ENCODE measurements at regions not wholly inside any gene's neighbourhood (a gene's known extent, or its start where the extent isn't known, plus 50 kb on each side); places are given as distances from the start of the nearest gene placed in this dataset.

DNA sequence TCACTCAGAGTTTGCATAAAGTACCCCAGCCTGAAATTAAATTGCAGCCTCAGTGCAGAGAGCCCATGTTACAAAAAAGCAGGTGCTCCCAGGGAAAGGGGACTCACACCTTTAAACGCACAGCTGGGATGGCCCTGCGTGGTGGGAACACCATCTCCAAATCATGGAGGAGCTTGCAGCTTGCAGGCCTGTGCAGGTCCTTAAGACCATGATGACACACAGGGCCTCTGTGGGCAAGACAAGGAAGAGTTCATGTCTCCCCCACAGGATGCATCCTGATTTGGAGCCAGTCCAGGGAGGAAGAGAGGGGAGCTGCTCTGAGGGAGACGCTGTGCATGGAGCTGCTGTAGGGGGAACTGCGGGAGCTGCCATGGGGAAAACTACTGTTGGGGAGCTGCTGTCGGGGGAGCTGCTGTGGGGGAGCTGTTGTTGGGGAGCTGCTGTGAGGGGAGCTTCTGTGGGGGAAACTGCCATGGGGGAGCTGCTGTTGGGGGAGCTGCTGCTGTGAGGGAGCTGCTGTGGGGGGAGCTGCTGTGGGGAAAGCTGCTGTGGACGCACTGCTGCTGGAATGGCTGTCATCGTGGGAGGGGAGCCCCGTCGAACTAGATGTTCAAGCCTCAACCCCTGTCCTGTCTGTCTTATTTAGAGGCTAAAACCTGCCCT, 113.9 kb downstream of the MATN1 start:
- DNase-seq (ENCODE audit: low spot score), result no peak

DNA sequence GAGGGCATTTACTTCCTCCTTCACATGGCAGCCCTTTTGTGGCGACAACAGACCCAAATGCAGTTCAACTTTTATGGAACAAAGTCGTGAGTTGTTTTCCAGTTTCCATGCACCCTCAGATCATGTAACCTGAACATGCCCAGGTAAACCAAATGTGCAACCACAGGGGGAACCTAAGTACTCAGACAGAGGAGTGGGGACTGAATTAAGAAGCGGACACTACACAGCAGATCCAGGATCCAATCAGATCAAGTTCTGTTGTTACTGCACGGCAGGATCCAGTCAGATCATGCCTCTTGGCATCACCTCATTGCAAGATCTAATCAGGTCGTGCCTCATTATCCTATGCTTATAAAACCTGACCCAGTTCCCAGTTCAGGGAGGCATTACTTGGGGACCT, 115.7 kb downstream of the MATN1 start:
- no peak for DNase-seq (ENCODE audit: low spot score)

DNA sequence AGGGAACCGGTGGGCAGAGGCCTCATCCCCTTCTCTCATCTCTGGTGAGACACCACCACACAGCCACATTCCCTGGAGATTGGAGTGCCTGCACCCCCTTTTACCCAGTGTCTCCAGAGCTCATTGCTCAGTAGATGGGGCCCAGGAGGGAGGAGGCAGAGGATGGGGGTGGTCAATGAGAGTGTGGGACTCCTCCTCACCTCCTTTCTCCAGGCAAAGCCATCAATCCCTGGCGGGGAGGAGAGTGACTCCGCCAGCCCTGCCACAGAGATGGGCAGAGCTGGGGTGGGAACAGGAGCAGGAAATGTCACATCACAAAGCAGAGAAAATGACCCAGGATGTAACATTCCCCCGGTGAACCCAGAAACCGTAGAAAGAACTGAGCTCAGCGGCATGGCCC, 117.2 kb downstream of the MATN1 start:
- DNase-seq (ENCODE audit: low spot score), result no peak

DNA sequence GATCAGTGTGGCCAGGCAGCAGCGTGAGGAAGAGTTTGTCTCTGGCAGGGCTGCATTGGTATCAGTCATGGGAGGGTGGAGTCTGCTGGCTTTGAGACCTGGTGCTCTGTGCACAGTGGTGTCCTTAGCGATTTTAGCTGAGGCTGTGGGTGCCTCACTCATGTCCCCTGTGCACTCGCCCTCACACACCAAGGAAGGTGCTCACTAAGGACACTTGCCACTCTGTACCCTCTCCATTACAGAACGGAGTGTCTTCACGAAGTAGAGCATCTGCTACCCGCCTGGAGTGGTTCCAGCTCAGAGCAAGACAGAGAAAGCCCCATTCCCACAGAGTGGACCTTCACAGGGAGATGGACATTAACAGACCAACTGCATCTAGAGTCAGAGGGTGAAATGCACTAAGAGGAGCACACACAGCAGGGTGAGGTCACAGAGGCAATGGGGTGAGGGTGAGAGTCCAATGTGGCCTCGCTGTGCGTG, 117.9 kb downstream of the MATN1 start:
- DNase-seq (ENCODE audit: low spot score), result no peak

DNA sequence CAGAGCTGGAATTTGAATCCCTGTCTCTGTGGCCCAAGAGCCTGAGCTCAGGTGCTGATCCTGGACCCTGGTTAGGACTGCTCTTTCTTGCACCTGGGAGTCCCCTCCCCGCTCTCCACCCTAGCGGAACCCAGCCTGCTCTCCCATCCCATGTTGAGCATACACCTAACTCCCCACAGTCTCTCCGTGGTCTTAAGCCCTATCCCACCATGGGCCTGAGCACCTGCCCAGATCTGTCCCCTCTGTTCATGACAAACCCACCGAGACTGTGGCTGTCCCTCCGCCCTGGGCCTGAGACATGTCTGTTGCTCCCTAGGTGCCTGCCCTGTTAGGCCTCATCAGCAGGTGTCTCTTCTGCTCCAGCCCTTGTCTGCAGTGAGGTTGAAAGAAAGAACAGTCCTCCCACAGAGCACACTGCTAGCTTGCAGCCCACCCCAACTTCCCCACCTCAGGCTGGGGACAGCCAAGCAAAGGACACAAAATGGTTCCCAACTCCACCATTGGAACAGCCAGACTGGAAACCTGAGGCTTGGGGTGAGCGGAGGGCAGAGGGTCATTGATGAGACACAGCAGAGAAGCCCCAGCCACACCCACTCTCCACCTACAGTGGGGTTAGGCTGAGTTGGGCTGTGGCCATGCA, 118.5 kb downstream of the MATN1 start:
- no peak for DNase-seq (ENCODE audit: low spot score)

DNA sequence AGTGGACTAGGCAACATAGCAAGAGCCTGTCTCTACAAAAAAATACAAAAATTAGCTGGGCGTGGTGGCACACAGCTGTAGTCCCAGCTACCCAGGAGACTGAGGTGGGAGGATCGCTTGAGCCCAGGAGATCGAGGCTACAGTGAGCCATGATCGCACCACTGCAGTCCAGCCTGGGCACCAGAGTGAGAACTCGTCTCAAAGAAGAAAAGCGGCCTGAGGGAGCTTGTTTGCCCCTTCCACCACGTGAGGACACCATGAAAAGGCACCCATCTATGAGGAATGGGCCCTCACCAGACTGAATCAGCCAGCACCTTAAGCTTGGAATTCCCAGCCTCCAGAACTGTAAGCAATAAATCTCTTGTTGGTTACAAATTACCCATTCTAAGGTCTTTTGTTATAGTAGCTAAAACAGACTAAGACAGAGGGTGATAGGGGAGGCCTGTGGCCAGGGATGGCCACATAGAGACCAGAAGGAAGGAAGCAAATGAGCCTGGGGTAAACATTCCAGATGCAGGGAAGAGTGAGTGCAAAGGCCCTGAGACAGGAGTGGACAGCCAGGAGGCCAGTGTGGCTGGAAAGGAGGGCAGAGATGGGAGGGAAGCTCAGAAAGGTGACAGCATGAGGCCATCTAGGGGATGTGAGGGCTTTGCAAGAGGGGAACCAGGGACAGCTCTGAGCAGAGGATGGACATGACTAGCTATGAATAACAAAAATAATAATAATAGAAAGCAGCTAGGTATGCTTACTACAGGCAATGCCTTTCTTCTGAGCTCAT, 120.1 kb downstream of the MATN1 start:
- DNase-seq (ENCODE audit: low spot score), result no peak

DNA sequence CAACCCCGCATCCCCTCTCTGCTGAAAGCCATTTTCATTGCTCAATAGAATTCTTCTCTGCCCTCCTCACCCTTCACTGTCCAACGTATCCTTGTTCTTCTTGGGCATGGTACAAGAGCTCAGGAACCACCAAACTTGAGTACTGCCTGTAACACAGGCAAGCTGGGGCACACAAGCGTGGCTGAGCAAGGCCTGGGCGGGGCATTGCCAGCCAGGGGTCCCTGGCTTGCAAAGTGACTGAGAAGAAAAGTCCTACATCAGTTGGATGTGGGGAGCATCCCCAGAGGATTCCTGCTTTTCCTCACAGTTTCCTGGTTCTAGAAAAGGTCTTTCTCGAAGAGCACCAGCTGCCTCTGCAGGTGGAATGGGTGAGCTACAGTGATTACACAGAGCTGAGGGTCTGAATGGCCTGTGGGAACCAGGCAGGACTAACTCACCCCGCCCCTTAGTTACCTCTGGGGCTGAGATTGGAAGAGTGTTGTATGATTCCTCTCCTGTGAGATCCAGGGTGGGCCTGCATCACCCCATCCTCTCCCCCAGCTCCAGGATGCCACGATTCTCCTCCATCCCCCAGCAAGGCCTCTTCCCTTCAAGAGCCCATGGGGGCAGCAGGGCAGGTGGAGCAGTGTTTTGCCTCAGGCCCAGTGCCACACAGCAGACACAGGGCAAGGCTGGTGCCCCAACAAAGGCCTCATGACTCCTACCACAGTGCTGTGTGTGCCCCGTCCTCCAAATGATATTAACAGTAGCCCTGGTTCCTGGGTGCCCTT, 121.9 kb downstream of the MATN1 start:
- DNase-seq (ENCODE audit: low spot score), result no peak

DNA sequence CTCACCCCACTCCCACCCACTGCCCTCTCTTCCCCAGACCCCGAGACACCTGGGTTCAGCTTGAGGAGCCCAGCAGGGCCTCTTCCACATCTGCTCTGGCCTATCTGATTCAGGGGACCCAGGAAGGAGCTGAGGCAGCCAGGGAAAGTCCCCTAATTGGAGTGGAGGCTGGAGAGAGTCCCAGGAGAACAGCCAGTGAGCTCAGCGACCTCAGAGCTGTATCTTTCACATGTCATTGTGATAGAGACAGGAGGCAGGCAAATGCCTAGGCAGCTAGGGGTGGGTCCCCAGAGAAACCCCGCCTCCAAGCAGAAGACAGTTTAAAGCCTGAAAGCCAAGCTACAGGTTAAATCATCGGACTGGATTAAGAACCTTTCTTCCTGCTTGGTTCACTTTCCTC, 122.7 kb downstream of the MATN1 start:
- no peak for DNase-seq (ENCODE audit: low spot score)

DNA sequence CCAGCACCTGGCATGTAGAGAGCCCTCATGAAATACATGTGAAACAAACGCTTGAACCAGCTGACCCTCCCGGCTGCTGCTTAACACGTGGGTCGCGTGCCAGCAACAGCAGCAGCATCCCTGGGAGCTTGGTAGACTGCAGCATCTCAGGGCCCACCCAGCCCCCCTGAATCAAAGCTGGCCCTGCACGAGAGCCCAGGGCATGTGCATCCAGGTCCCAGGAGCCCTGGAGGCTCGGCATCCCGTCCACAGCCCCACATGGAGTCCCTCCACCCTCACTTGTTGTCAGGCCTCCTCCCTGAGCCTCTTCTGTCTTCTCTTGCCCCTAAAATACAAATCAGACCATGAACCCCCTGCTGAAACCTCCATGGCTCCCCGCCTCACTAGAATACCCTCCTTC, 123.1 kb downstream of the MATN1 start:
- DNase-seq (ENCODE audit: low spot score), result no peak

DNA sequence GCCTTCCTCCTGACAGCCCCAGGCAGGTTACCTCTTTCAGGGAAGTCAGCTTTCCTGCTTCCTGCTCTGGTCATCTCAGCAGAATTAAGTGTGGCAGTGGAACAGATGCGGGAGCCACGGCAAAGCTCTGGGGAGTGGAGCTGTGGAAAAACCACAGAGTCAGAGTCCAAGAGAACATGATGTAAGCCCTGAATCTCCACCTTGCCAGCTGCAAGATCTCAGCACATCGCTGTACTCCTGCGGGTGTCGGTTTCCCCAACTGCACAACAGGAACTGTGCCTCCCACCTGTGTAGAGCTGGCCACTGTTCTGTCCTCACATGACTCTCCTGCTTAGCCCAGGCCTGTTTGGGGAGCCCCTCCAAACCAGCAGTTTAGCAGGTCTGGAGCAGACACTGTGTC, 123.7 kb downstream of the MATN1 start:
- DNase-seq (ENCODE audit: low spot score), result no peak

DNA sequence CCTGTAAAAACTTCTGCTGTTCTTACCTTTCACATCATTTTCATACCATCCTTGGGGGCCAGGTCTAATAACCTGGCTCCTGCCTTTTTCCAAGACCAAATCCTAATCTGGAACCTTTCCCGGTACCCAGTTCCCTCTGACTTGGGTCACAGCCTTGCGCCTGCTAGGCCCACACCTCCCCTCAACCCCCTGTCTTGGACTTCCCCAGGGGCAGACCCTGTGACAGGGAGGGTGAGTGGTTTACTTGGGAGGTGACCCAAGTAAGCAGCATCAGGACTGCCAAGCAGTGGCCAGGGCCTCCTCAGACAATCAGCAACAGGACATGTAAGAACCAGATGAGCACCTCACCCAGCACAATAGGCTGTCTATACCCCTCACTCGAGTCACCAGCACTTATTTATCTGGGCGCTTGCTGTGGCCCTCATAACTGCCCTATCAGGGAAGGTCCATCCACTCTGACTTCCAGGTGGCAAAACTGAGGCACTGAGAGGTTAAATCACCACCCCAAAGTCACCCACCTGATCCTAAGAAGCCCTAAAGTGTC, 124.7 kb downstream of the MATN1 start:
- no peak for DNase-seq (ENCODE audit: low spot score)

DNA sequence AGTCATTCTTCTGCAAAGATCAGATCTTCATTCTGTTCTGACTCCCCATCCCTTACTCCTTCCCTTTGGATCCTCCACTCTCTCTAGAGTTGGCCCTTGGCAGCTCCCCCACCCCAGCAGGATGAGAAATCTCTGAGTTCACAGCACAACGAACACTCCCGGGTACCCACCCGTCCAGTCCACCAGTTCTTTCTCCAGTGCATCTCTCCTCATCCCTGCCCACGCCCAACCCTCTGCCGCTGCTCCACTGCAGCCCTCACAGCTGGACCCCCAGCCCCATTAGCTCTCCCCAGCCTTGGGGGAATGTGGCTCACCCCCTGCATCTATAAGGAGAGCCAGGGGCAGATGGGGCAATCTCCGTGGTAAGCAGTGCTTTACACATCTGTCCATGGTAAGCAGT, 125.7 kb downstream of the MATN1 start:
- no peak for DNase-seq (ENCODE audit: low spot score)

DNA sequence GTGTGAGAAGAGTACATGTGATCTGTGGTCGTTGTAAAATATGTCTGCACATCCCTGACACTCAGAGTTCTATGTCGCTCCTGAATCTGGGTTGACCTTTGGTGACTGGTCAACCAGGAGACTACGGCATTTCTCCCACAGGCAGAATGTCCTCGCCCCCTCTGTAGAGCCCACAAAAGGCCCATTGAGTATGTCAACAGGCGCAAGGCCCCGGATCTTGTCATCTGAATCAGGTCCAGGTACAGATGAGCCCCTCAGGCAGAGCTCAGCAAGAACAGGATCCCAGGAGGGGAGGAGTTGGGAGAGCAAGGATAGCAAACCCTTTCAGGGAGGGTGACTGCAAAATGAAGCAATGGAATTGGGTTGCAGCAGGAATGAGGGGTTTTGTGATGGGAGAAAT, 126.5 kb downstream of the MATN1 start:
- DNase-seq (ENCODE audit: low spot score), result no peak

DNA sequence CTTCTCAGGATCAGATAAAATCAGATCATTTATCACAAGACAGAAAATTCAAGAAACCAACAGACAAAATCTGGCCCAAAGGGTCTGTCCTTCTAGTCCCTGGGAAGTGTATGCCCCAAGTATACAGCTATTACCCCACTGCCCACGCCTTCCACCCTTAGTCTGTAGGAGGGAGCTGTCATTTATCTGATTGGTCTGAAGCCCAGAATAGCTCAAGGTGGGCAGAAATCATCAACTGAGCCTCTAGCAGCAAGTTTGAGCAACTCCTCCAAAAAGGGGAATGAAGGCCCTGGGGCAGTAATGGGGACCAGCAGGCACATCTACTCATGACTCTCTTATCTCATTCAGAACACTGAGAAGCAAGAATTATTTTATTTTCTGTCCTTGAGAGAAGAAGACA, 126.9 kb downstream of the MATN1 start:
- no peak for DNase-seq (ENCODE audit: low spot score)

DNA sequence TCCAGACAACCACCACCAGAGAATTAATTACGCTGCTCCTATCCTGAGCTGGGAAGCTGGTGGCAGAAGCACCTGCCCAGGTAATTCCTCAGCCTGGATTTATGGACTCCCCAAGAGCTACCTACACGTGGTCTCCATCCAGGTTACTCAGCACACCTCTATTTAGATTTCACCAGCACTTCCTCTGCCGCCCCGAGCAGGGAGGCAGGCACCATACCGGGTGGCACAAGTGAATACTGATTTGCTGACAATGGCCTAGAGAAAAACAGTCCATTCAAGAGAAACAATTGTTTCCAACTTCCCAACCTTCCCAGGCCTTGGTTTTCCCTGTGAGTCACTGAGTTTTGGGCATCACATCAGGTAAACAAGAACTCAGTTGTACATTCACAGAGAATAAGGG, 134.3 kb downstream of the MATN1 start:
- DNase-seq (ENCODE audit: low spot score), result no peak

DNA sequence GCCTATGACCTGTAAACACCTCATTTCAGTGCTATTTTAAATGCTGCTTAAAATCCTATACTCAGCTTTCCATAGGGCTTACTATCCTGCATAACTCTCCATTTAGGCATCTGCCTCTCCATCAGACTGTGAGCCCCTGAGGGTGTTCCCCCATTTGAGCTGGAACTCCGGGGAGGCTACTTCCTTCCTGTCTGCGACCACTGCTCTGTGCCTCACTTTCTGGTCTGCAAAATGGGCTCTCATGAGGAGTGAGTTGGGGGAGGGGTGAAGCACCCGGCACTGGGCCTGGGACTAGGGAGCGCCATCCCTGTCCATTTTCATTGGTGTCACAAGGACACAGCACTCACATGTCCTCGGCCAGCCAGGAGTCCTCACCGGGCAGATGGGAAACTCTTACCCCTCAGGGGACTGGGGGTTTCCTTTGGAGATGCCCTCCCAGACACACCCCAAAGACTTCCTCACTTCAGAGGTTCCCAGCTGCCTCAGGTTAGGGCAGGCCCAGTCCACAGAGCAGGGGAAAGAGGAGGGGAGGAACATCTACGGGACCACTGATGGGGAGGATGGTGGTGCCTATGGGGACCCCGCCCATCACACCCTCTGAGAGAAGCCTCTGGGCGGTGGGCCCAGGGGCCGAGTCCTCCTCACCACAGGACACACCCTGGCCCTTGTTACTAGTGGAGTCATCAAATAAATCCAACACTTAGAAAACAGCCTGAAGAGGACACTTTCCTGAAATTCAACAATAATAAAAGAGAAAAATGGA, 134.9 kb downstream of the MATN1 start:
- no peak for DNase-seq (ENCODE audit: low spot score)

DNA sequence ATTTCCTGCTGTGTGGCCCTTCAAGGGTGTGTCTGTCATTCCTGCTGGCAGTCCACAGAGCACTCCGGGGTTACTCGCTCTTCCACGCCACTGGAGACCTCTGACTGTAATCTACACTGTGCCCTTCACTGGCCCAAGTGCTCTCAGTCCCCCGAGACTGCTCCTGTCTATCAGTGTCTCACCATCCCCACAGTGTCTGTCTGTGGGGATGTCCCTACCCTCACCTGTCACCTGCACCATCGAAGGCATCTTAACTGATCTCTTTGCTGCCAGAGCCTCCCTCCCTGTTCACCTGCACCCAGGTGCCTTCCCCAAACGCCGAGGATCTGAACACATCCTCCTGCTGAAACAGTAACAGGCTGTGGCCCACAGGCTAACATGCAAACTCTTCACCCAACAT, 136.7 kb downstream of the MATN1 start:
- DNase-seq (ENCODE audit: low spot score), result no peak

DNA sequence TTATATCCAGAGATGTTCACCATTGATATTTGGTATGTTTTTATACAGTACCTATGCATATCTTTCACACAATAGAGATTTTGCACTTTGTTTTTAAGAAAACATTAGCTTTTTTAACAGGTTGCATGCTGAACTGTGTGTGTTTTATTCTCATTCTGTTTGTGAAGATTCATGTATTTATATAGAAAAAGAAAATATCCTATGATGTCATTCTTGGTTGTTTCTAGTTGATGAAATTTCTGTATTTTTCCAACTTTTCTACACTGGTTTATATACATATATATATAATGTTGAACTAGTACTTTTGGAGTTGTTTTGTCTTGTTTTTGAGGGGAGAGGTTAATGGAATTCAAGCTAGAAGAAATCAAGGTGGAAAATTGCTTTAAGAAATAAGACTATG, 143.8 kb downstream of the MATN1 start:
- DNase-seq (ENCODE audit: low spot score), result no peak

DNA sequence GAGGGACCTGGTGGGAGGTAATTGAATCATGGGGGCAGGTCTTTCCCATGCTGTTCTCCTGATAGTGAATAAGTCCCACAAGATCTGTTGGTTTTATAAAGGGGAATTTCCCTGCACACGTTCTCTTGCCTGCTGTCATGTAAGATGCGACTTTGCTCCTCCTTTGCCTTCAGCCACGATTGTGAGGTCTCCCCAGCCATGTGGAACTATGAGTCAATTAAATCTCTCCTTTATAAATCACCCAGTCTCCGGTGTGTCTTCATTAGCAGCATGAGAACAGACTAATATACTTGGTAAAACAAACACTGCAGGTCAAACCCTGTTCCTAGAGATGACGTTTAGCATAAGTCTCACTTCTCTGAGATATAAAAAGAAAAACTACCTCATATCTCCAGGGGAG, 148.3 kb downstream of the MATN1 start:
- DNase-seq (ENCODE audit: low spot score), result no peak

DNA sequence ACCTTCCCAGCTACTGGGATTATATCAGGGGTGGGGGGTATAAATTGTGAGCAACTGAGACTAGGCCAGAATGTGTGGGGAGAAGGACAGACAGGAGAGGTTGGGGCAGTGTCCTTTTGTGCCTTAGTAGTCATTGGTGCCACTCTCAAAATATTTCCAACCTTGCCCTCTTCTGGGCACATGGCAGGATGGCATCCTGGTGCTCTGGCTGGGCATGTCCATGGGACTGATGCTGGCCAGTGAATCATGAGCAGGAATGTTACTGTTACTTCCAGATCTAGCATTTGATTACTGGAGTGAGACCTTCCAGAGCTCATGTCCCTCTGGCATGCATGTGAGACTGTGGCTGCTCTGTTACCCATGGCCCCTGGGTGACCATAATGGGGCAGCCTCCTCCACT, 151.2 kb downstream of the MATN1 start:
- no peak for DNase-seq (ENCODE audit: low spot score)

DNA sequence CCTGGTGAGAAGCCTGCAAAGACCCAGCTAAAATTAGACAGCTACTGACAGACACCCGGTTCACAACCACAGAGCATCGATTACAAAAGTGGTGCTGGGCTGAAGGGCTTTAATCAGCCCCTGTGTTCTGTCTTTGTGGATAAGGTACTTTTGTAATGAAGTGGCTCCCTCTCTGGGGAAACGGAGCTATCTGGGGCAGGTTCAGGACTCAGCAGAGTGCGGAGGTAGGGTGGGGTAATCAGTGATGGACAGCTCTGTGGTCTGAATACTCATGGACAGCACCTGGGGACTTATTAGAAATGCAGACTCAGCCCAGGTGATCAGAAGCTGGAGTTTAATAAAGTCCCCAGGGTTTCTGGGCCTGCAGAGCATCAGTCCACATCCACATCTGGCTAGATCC, 152.0 kb downstream of the MATN1 start:
- no peak for DNase-seq (ENCODE audit: low spot score)

DNA sequence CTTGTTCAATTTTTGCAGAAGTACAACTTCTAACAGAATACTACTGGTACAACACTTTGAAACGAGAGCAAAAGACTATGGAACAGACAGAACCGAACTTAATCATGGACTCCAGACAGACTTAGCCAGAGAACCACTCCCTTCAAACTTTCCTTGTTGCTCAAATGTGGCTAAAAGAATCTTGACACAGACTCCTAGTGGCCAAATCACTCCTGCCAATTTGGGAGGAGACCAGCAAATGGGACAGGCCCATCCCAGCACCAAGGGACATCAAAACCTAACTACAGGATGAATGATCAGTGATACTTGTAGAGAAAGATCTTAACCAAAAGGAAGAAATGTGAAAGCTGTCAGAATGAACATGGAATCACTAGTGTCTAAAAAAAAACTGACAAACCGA, 154.0 kb downstream of the MATN1 start:
- DNase-seq (ENCODE audit: low spot score), result no peak
